Suppressor macrophage (primary cell): ENCODE measurements at regions not wholly inside any gene's neighbourhood (a gene's known extent, or its start where the extent isn't known, plus 50 kb on each side); places are given as distances from the start of the nearest gene placed in this dataset.
A peak's percentile ranks its signal among the peaks of the same experiment; 100 is the strongest.
"Not testable (repeated sequence)": the region's sequence is repeated elsewhere in the genome, so short reads cannot be mapped to it uniquely, and the experiment has no call there.

Experiments
- DNase-seq, 4 experiments: peaks; one replicate each; pipeline ENCODE4 v3.0.0-alpha.2; 2020 to 2022

DNA sequence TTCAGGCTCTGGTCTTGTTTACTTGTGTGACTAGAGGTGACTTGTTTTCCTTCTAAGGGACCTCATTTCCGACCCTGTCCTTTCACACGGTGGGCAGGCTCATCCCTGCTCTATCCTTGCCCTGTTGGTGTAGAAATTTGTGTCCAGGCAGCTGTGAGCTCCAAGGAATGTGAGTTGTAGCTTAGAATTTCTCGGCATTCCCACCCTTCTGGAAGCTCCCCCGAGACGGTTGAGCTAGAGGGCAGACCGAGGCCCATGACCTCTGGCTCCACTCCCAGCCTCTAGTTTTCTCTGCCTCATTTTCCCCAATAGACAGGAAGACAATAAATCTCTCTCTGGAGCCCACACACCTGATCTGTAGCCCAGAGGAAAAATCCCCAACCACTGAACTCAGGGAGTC is 100.9 kb downstream of the NAV1 start:
- DNase-seq, result no peak

DNA sequence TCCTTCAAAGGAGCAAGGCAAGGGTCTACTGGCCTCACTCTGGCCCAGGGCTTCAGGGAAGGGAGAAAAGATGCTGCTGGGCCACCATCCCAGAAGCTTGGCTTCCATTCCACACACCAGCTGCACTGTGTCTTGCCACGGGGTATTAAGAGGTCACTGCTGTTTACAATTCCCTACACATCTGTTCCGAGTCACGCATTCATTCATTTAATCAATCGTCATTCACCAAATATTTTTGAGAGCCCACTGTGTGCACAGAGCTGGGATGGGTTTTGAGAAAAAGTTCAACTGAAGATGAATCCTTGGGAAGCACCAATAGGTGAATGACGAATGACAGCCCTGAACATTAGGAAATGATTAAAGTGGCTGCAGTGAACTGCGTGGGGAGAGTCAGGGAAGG is 101.7 kb downstream of the NAV1 start:
- no peak for DNase-seq

DNA sequence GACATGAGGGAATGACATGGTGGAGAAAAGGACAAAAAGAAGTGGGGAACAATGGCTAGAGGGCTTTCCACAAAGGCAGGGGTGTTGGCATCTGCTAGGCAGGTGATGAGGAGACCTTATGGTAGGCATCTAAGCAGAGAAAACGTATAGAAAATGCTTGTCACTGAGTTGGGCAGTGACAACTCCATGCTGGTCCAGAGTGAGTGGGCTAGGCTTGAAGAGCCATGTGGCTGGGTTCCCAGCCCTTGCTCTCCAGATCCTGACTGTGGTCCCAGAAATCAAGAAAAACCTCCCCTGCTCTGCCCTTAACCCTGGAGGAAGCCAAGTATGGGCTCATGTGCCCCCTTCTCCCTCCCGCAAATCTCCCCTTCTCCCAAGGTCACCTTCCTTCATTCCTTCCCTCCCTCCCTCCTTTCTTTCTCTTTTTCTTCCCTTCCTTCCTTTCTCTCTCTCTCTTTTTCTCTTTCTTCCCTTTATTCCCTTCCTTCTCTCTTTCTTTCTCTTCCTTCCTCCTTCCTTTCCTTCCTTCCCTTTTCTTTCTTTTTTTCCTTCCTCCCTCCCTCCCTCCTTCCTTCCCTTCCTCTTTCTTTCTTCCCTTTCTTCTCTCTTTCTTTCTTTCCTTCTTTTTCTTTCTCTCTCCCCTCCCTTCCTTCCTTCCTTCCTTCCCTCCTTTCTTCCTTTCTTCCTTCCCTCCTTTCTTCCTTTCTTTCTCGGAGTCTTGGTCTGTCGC is 102.8 kb downstream of the NAV1 start:
- DNase-seq, result no peak

DNA sequence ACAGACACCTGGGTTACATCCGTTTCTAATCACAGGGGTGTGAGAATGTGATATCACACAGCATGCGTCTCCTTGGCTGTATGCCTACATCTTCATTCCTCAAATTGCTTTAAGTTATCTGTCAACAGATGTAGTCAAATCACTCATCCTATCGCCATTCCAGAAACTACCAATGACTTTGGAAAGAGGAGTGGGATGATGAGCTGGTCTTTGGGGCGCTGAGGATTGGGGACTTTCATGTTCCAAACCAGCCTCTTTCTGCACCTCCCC is 104.8 kb downstream of the NAV1 start:
- no peak for DNase-seq

DNA sequence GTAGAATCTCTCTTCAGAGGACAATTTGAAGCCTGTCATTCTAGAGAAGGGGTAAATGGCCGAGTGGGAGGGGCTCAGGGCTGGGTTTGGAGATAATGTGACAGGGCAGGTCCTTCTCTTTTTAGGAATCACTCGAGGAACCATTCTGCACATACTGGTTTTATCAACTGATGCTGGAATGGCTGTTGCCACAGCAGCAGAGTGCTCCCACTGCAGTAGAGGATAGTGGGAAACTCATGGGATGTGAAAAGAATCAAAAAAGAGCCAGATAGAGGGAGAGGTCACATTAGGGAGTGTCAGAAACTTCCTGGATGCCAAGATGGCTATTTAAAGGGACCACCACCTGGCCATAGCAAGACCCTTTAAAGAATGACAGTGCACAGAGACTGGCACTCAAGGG is 105.3 kb downstream of the NAV1 start:
- no peak for DNase-seq

DNA sequence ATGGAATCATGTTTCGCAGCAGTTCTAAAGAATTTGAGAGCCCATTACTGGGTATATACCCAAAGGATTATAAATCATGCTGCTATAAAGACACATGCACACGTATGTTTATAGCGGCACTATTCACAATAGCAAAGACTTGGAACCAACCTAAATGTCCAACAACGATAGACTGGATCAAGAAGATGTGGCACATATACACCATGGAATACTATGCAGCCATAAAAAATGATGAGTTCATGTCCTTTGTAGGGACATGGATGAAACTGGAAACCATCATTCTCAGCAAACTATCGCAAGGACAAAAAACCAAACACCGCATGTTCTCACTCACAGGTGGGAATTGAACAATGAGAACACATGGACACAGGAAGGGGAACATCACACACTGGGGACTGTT is 106.1 kb downstream of the NAV1 start:
- not testable (repeated sequence) for DNase-seq

DNA sequence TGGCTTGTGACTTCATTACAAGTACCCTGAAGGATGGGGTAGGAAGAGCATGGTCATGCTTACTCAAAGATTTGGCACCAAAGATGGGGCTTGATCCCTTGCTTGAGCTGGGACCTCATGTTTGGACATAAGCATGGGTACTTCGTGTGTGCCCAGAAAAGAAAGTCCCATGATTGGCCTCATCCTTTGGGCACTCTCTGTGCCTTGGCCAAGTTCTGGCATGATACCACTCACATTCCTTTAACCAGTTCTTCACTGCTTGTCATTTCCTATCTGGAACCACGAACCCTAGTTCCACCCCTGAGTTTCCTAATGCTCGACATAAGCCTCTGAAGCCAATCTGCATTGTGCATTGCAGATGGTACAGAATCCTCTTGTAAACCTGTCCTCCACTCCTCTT is 107.0 kb downstream of the NAV1 start:
- no peak for DNase-seq

DNA sequence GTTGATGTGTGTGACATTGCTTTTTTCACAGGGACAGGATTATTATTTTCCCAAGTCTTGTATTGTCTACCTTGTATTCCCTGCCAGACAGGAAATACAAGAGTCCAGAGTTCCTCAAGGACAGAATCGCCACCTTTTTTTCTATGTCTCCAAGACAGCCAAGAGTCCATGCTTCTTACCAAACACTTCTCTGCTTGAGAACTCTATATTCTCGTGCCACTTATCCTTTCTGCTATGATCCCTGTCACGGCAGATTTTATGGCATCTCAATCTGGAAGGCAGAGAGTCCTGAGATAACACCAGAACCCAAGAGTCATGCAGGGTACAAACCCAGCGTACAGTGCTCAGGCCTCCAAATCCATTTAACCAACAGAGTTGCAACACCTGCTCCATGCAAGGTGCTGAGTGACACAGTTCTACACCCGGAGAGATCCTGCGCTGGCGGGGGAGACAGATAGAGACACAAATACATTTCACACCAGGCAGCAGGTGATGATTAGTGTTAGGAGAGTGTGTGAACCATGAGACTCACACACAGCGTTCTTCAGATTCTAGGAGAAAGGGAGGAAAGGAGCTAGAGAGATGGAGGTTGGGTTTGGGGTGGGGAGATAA is 107.6 kb downstream of the NAV1 start:
- DNase-seq, result no peak

DNA sequence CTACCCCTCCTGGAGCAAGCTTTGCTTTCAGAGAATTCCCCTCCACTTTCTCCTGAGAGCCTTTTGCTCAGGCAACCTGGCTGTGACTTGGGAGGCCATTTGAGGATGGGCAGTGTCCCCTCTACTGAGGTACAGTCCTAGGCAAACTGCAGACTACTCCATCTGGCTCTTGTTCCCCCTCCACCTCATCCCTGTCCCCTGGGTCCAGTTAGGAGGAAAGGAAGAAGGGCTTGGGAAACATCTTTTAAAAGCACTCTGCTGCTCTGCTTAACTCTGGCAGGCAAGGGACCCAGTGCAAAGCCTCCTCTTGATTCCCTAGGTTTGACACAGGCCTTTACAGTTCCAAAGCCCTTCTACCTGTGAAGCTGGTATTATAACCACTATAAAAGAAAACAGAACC is 108.2 kb downstream of the NAV1 start:
- DNase-seq, result no peak

DNA sequence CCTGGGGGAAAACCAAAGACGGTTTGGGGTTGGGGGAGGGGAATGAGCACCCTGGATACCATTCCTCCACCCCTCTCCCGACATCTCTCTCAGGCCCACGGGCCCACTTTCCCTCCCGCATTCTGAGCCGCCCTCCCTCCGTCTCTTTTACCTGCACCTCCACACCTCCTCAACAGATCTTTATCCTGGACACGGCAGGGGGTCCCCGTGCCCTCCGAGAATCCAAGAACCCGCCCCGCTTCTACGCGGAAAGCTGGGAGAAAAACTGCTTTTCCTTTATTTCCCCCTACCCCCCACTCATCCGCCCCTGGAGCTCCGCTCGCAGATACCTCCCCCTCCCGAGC is 108.8 kb downstream of the NAV1 start:
- DNase-seq, result no peak

DNA sequence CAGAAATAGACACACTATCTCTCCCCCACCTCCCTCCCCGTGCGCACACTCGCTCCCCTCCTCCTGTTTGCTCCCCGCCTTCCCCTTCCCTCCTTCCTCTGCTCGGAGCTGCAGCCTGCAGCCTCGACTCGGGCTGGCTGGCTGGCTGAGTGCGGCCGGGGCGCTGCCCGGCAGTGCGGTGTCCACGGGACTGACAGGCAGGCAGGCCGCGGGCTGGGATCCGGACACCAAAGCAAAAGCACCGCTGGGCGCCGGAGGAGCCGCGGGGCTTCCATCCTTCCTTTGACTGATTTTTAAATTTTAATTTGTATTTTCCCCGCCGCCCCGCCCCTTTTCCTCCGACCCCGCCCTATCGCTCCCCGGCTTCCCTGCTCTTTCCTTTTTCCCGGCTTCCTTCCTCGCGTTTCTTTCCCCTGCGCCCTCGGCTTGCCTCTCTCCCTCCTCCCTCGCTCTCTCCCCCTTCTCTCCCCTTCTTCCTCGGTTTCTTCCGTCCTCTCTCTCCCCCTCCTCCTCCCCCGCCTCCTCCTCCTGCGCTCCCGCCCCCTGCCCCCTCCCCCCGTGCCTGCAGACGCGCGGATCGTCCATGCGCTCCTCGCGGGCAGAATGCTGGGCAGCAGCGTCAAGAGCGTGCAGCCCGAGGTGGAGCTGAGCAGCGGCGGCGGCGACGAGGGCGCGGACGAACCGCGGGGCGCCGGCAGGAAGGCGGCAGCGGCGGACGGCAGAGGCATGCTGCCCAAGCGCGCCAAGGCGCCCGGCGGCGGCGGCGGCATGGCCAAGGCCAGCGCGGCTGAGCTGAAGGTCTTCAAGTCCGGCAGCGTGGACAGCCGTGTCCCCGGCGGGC is 109.4 kb downstream of the NAV1 start:
- peak; percentile 30 to 65 (median 44) for DNase-seq

DNA sequence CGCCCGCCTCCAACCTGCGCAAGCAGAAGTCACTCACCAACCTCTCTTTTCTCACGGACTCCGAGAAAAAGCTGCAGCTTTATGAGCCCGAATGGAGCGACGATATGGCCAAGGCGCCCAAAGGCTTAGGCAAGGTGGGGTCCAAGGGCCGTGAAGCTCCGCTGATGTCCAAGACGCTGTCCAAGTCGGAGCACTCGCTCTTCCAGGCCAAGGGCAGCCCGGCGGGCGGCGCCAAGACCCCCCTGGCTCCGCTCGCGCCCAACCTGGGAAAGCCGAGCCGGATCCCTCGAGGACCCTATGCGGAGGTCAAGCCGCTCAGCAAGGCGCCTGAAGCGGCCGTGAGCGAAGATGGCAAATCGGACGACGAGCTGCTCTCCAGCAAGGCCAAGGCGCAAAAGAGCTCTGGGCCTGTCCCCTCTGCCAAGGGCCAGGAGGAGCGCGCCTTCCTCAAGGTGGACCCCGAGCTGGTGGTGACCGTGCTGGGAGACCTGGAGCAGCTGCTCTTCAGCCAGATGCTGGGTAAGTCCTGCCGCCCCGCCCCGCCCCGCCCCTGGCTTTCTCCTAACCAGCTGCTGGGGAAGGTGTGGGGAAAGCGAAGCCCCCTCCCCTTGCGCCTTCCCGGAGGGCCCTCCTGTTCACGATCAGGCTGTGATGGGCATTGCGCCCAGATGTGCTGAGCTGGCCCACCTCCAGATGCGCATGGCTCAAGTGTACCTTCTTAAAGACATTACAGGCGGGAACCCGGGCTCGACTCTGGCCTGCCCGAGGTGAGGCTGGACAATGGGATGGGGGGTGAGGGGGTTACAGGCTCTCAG is 110.2 kb downstream of the NAV1 start:
- DNase-seq, result no peak

DNA sequence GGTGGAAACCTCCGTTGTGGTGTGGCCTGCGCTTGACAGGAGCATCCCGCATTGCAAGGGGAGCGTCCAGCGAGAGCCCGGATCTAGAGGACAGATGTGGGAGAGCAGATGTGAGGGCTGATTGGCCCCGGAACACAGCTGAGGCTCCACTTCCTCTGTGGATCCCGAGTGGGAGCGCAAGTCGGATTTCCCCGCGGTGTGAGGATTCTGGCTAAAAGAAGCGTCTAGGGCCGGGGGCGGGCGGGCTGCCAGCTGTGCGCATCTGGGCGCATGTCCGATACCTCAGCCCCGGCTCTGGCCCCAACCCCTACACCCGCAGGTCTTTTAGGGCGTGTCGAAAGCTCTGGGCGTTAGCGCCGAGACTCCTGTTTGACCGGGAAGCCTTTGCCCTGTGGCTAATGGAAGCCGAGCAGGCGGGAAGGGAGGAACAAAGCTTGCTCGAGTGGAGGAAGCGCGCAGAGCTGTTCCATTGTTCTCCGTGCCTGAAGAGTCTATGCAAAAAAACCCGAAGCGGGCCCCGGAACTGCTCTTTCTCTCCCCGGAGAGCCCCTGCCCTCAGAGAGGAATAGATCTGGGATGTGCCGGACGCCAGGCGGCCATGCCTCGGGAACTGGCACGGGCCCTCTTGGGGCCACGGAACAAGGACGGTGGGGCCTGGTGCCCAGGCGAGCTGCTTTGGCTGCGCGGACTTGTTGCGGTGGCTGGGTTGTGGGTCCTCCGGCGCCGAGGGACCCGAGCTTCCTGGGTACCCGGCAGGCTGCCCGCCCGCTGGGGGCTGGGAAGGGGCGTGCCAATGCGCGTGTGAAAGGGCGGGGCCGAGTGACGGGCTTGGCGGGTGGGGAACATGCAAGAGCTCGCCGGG is 111.1 kb downstream of the NAV1 start:
- peak; percentile 15 to 68 (median 40) for DNase-seq

DNA sequence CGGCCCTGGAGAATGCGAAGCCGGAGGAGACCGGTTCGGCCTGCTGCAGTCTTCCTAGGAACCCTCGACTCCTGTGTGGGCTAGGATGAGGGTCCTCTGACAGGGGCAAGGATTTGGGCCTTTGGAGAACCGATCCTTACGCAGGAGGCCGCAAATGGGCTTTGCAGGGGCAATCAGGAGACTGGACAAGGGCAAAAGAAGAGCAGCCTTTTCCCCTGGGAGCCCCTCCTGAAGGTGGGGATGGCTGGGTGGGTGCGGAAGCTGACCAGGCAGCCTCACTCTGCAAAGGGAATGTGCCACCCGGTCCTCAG is 111.7 kb downstream of the NAV1 start:
- DNase-seq, result no peak

DNA sequence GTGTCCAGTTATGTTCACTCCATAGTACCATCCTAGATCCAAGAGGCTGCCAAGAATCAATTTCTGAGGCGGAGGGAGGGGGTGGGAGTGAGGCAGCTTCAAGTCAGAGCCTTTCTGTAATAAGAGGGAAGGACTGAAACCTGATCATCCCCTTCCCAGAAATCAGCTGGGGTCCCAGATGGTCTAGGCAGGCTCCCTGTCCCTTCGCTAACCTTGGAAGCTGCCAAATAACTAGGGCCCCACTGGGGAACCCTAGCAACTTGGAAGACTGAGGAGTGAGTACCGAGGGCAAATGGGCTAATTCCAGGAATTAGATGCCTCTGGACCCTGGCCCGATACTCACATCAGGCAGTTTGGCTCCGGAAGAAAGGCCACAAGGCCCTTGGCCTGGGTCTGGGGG is 113.3 kb downstream of the NAV1 start:
- DNase-seq, result no peak

DNA sequence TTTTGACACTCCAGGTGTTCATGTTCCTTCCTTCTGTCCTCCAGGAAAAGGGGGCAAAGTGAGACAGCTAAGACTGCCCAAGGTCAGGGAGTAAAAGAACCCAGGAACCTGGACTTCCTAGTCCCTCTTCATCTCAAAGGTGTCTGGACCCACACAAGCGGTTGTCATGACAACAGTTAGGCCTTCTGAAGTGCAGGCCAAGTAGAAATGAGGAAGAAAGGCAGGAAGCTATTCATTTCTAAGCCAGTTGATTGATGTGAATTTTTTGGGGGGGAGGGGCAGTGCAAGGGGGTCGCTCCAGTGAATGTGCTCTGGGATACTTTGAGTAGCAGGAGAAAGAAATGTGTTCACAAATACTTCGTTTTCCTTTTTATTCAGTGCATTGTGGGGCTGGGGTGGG is 114.3 kb downstream of the NAV1 start:
- peak in 3 of 4 experiments; percentile 23 to 41 (median 26) for DNase-seq

DNA sequence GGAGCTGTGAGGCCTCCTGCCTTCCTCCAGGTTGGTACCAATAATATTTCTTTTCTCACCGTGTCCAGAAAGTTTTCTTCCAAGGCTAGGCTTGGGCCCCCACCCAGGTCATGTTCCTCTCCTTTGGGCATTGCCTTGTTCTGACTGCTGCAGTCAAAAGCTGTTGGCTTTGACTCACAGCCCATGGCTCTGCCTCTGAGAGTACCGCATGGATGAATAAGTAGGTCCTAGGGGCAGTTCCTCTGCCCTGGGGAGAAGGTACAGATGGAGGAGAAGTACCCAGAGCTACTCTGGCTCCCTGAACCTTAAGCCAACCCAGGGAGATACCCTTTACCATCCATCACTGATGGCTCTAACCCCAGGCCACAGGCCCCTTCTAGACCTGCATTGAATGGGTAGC is 115.0 kb downstream of the NAV1 start:
- DNase-seq, result no peak

DNA sequence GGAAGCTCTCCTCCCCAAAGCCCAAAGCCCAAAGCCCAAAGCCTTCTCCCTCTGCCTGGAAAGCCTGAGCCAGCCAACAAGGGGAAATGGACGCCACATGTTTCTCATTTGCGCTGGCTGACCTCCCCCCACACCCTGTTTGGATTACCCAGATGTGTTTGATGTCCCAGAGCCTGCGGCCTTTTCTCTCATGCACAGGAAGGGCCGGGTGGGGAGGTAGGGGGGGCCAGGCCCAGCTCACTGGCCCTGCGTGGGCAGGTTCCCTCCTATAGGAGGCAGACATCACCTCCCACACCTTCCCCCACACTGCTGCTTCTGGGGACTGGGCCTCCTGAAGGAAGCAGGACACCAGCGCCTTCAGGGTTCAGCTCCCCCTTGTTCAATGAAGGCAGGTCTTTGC is 116.3 kb downstream of the NAV1 start:
- no peak for DNase-seq

DNA sequence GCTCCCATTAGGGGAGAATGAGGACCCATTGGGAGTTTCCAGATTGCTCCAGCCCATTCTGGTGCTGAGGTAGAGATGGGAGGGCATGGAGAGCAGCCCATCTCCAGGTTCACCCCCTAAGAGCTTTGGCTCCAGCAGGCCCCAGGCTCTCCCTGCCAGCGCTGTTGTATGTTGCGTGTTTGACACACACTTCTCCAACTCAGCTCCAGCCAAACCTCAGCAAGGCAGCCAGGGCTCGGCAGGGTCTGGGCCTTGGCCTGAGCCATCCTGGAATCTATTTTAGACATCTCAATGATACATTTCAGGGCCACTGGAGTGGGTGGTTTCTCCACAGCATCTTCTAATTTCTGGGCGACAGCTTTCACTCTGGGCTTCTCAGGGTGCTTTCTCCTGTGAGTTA is 117.0 kb downstream of the NAV1 start:
- DNase-seq, result no peak

DNA sequence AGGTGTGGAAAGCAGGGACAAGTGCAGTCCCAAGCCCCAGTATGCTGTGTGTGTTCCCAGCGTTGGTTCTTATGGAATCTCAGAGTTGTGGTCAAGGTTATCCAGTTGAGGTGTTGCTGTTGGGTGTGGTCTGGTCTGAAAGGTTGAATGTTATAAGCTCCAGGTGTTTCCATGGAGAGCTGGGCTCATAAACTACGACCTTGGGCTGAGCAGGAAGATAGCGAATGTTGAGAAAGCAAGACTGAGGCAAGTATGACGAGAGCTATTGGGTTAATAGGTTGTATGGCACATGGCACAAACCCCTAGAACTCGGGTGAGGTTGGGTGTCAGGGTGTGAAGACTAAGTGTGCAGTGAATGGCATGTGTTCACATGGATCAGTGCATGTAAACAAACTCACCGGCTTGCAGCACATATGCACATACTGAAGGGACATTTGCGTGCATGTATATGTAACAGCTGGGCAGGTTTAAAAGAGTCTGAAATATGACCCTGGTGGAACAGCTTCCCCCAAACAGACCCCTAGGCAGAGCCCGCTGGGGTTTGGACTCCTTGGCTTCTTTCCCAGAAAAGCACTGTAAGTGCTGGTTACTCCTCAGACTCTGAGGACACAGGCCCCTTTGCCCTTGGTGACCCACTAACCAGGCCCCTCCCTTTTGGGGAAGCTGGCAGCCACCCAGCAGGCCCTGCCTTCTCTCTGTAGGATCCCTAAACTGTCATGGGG is 117.5 kb downstream of the NAV1 start:
- DNase-seq, result peak in 3 of 4 experiments; percentile 10 to 24 (median 10)

DNA sequence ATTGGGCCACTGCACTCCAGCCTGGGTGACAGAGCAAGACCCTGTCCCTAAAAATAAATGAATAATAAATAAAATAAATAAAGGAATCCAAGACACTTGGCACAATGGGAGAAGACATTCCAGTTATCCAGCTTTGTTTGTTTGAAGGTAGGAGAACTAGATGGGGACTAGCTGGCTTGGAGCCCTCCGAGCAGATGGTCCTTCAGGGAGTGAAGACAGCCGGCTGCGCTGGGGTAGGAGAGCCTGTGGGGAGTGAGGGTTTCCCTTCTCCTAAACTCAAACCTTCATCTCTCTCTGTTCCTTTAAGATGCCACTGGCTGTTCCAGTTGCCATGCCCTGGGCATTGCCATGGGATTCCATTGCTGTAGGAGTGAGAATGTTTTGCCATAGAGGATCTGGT is 120.6 kb downstream of the NAV1 start:
- no peak for DNase-seq
